GM19099 (cell line): ENCODE measurements at regions not wholly inside any gene's neighbourhood (a gene's known extent, or its start where the extent isn't known, plus 50 kb on each side); places are given as distances from the start of the nearest gene placed in this dataset.

ENCODE experiments used
- POLR2A ChIP-seq: IDR thresholded peaks from 3 replicates; pipeline ENCODE4 v1.6.1; 2011; ENCODE audit warnings: low read depth; ENCODE audit not compliant: insufficient read length; ENCODE audit errors: extremely low read depth

- no peak for TF ChIP-seq POLR2A
These were observed 1385.0 kb downstream of the BRD1 start for GRCh38 chr22:48442663-48443062.

GRCh38 chr22:48441553-48441850, 1386.2 kb downstream of the BRD1 start:
- no peak for TF ChIP-seq POLR2A

GRCh38 chr22:48440673-48441552, 1386.8 kb downstream of the BRD1 start:
- TF ChIP-seq POLR2A, result no peak

- no peak for TF ChIP-seq POLR2A
These were observed 1387.5 kb downstream of the BRD1 start for GRCh38 chr22:48440176-48440575.

- TF ChIP-seq POLR2A, result no peak
These were observed 1388.0 kb downstream of the BRD1 start for GRCh38 chr22:48439560-48440135.

GRCh38 chr22:48438800-48439559, 1388.7 kb downstream of the BRD1 start:
- TF ChIP-seq POLR2A, result no peak

- TF ChIP-seq POLR2A, result no peak
These were observed 1389.6 kb downstream of the BRD1 start for GRCh38 chr22:48438096-48438495.

- TF ChIP-seq POLR2A, result no peak
These were observed 1391.3 kb downstream of the BRD1 start for GRCh38 chr22:48436201-48436931.

- no peak for TF ChIP-seq POLR2A
These were observed 1392.8 kb downstream of the BRD1 start for GRCh38 chr22:48434868-48435250.

- TF ChIP-seq POLR2A, result no peak
These were observed 1393.4 kb downstream of the BRD1 start for GRCh38 chr22:48434156-48434867.

GRCh38 chr22:48433647-48434046, 1394.0 kb downstream of the BRD1 start:
- no peak for TF ChIP-seq POLR2A

GRCh38 chr22:48432781-48433518, 1394.7 kb downstream of the BRD1 start:
- no peak for TF ChIP-seq POLR2A

- no peak for TF ChIP-seq POLR2A
These were observed 1395.9 kb downstream of the BRD1 start for GRCh38 chr22:48431536-48432315.

GRCh38 chr22:48431014-48431413, 1396.7 kb downstream of the BRD1 start:
- TF ChIP-seq POLR2A, result no peak
